Activated naive CD8-positive, alpha-beta T cell (primary cell): ENCODE measurements at regions not wholly inside any gene's neighbourhood (a gene's known extent, or its start where the extent isn't known, plus 50 kb on each side); places are given as distances from the start of the nearest gene placed in this dataset.

ENCODE experiments used
- H3K27ac Mint-ChIP-seq: one replicate; pipeline ENCODE4 v1.8.0; 2021; ENCODE audit warnings: mixed read lengths
- H3K27me3 Mint-ChIP-seq: one replicate; pipeline ENCODE4 v1.8.0; 2021; ENCODE audit warnings: mixed read lengths
- H3K36me3 Mint-ChIP-seq: one replicate; pipeline ENCODE4 v1.8.0; 2021; ENCODE audit warnings: mixed read lengths
- H3K4me1 Mint-ChIP-seq: one replicate; pipeline ENCODE4 v1.8.0; 2021; ENCODE audit warnings: low read depth, mixed read lengths
- H3K4me3 Mint-ChIP-seq: one replicate; pipeline ENCODE4 v1.8.0; 2021; ENCODE audit warnings: mild to moderate bottlenecking, mixed read lengths
- H3K9me3 Mint-ChIP-seq: one replicate; pipeline ENCODE4 v1.8.0; 2021; ENCODE audit warnings: low read depth, mixed read lengths

DNA sequence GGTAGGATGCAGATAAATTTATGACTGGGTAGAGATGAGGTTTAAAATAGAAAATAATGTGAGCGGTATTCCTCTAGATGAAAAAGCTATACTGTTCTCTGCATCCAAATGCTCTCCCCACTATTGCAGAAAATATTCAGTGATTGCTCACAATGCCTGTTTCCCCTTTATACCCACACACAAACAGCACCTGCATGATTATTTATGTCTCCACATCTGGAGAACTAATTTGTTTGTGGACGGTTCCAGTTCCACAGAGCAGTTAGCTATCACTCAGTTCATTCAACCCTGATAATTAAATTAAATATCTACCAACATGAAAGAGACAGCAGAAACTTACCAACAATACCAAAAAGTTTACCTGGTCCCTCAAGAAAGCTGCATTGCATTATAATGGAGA lies 800.0 kb downstream of the CDH11 start:
- Mint-ChIP-seq H3K4me3 (no peak overlapping the region), H3K27ac (no peak overlapping the region), H3K9me3 (peaks cover 6% of the 10 kb centered on the region), H3K4me1 (no peaks in the 10 kb centered on the region), H3K27me3 (no peaks in the 10 kb centered on the region), H3K36me3 (no peaks in the 10 kb centered on the region)

DNA sequence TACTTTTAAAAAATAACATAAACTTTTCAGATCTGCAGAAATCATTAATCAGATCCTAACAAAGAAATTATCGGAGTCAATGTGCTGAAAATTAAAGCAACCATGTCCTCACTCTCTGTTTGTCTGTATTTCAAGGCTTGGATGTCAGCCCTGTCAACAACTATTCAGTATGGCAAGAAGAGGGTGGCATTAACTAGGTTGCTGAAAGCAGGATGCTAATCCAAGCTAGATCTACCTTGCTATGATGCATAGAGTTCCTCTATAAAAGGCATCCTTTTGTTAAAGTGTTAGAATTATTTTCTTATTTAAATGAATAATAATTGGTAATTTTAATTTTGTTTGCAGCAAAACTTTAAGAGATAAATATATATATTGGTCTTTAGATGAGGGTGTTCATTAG lies 800.8 kb downstream of the CDH11 start:
- no peaks in the 10 kb centered on the region for H3K4me1 Mint-ChIP-seq
- H3K36me3 Mint-ChIP-seq: no peaks in the 10 kb centered on the region
- H3K9me3 Mint-ChIP-seq: peaks cover 12% of the 10 kb centered on the region
- no peak overlapping the region for H3K4me3 Mint-ChIP-seq
- no peak overlapping the region for H3K27ac Mint-ChIP-seq
- H3K27me3 Mint-ChIP-seq: no peaks in the 10 kb centered on the region

DNA sequence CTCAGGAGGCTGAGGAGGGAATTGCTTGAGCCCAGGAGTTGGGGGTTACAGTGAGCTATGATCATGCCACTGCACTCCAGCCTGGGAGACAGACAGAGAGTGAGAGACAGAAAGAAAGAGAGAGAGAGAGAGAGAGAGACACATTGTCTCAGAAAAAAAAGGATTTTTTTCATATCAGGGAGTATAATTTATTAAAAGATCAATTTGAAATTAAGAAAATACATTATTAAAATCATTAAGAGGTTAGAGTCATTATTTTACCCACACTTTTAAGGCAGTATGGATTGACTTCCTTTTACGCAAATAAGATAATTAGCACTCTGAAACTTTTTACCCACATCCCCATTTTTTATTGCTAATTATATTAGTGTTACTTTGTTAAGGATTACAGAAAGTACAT lies 804.3 kb downstream of the CDH11 start:
- Mint-ChIP-seq H3K27ac (no peak overlapping the region), H3K36me3 (no peaks in the 10 kb centered on the region), H3K4me3 (no peak overlapping the region), H3K4me1 (no peaks in the 10 kb centered on the region), H3K27me3 (no peaks in the 10 kb centered on the region), H3K9me3 (peaks cover 24% of the 10 kb centered on the region)

DNA sequence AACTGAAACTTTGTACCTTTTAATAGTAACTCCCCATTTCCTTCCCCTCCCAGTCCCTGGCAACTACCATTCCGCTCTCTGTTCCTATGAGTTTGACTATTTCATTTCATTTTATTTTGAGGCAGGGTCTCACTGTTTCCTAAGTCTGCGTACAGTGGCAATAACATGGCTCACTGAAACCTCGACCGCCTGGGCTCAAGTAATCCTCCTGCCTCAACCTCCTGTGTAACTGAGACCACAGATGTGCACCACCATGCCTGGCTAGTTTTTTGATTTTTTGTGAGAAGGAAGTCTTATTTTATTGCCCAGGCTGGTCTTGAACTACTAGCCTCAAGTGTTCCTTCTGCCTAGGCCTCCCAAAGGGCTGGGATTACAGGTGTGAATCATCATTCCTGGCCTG lies 808.1 kb downstream of the CDH11 start:
- Mint-ChIP-seq H3K36me3 (no peaks in the 10 kb centered on the region), H3K9me3 (peaks cover 39% of the 10 kb centered on the region), H3K27ac (no peak overlapping the region), H3K4me1 (no peaks in the 10 kb centered on the region), H3K27me3 (no peaks in the 10 kb centered on the region), H3K4me3 (no peak overlapping the region)

DNA sequence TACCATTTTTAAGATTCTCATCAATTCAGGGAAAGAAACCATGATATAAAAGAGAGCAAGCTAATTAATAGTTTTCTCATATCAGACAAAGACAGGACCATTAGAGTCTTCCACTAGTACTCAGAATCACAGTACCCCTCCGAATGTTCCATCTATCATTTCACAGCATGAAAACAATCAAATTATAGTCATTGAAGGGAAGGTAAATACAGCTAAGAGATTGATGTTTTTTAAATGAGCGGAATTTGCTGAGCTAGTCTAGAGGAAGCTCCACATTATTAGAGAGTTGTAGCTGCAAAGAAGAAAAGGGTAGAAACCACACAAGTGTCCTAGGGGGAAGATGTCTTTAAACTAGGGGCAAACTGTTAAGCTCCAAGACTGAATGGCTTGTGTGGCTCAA lies 808.9 kb downstream of the CDH11 start:
- Mint-ChIP-seq H3K36me3 (no peaks in the 10 kb centered on the region), H3K4me3 (no peak overlapping the region), H3K9me3 (peaks cover 41% of the 10 kb centered on the region), H3K27ac (no peak overlapping the region), H3K27me3 (no peaks in the 10 kb centered on the region), H3K4me1 (no peaks in the 10 kb centered on the region)

DNA sequence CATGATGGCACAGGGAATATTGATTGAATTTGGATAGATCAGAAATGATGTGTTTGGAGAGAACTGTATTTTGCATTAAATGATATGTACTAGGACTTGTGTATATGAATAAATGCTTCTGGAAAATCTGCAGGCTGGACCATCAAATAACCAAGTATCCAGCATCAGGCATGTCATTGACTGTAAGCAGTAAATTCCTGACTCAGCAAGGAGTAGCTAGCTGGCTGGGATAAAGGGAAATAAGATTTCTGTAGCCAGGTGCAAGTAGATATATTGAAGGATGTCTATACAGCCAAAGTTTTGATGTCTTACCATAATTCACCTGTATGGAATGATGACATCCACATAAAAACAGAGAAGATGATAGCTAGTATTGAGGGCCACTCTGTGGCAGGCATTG lies 809.6 kb downstream of the CDH11 start:
- H3K4me1 Mint-ChIP-seq: no peaks in the 10 kb centered on the region
- H3K27me3 Mint-ChIP-seq: no peaks in the 10 kb centered on the region
- no peaks in the 10 kb centered on the region for H3K36me3 Mint-ChIP-seq
- no peak overlapping the region for H3K4me3 Mint-ChIP-seq
- H3K9me3 Mint-ChIP-seq: peaks cover 41% of the 10 kb centered on the region
- H3K27ac Mint-ChIP-seq: no peak overlapping the region

DNA sequence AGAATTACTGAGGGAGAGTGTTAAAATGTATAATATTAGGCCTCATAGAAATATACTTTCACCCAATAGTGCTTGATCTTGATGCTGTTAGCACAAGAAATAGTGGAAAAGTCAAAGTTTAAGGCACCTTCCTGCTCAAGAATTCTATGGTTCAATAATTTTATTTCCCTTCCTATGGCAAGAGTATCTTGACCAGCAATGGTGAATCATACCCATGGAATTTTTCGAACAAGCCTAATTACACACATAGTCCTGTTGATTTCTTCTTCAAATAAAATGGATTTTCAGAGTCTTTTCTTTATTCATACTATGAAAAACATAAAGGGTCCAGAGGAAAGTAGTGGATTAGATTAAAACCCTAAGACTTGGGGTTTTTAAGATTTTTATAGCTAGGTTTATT lies 810.6 kb downstream of the CDH11 start:
- Mint-ChIP-seq H3K9me3 (peaks cover 37% of the 10 kb centered on the region), H3K27me3 (no peaks in the 10 kb centered on the region), H3K27ac (no peak overlapping the region), H3K4me1 (no peaks in the 10 kb centered on the region), H3K36me3 (no peaks in the 10 kb centered on the region), H3K4me3 (no peak overlapping the region)

DNA sequence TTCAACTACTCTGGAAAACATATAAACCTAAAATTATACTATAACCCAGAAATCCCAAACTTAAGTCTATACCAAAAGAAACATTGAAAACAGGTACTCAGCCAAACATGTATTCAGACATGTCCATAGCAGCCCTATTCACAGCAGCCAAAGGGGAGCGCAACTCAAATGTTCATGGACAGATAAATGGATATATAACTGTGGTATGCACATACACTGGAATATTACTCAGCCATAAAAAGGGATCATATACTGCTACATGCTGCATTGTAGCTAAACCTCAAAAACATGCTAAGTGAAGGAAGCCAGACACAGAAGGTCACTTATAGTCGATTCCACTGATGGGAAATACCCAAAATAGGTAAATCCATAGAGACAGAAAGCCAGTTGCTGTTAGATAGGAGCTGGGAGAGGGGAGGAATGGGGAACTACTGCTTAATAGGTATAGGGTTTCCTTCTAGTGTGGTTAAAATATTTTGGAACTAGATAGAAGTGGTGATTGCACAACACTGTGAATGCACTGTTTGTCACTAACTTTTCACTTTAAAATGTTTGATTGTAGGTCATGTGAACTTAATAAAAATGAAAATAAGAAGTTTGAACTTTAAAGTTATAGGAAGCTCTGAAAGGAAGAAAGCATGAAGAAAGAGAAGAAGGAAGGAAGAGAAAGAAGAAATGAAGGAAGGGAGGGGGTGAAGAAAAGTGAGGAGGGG lies 812.3 kb downstream of the CDH11 start:
- Mint-ChIP-seq H3K36me3 (no peaks in the 10 kb centered on the region), H3K27ac (no peak overlapping the region), H3K4me3 (no peak overlapping the region), H3K9me3 (peaks cover 28% of the 10 kb centered on the region), H3K27me3 (no peaks in the 10 kb centered on the region), H3K4me1 (no peaks in the 10 kb centered on the region)

DNA sequence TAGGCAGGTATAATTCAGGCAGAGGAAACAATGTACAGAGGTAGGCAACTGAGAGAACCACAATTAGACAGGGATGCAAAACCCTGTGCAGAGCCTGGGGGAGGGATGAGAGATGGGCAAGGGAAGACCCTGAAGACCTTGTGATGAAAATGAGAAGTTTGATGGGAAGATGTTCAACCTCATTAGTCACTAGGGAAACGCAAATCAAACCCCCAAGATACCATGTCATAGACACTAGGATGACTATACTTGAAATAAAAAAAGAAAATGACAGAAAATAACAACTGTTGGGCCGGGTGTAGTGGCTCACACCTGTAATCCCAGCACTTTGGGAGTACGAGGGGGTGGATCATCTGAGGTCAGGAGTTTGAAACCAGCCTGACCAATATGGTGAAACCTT lies 813.1 kb downstream of the CDH11 start:
- Mint-ChIP-seq H3K27ac (no peak overlapping the region), H3K36me3 (no peaks in the 10 kb centered on the region), H3K4me3 (no peak overlapping the region), H3K9me3 (peaks cover 31% of the 10 kb centered on the region), H3K4me1 (no peaks in the 10 kb centered on the region), H3K27me3 (no peaks in the 10 kb centered on the region)

DNA sequence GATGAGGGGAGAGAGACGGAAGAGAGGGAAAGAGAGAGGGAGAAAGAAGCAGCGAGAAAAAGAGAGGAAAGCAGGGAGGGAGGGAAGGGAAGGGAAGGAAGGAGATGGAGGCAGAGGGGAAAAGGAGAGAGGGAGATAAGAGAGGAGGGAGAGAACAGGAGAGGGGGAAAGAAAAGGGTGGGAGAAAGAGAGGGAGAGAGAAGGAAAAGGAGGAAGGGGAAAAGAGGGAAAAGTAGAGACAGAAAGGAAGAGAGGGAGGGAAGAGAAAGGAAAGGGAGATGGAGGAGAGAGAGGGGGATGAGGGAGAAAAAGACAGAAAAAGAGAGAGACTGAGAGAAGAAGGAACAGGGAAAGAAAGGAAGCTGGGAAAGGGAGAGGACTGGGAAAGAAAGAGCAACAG lies 814.4 kb downstream of the CDH11 start:
- H3K9me3 Mint-ChIP-seq: peaks cover 29% of the 10 kb centered on the region
- H3K4me3 Mint-ChIP-seq: no peak overlapping the region
- H3K36me3 Mint-ChIP-seq: no peaks in the 10 kb centered on the region
- no peaks in the 10 kb centered on the region for H3K4me1 Mint-ChIP-seq
- no peaks in the 10 kb centered on the region for H3K27me3 Mint-ChIP-seq
- no peak overlapping the region for H3K27ac Mint-ChIP-seq

DNA sequence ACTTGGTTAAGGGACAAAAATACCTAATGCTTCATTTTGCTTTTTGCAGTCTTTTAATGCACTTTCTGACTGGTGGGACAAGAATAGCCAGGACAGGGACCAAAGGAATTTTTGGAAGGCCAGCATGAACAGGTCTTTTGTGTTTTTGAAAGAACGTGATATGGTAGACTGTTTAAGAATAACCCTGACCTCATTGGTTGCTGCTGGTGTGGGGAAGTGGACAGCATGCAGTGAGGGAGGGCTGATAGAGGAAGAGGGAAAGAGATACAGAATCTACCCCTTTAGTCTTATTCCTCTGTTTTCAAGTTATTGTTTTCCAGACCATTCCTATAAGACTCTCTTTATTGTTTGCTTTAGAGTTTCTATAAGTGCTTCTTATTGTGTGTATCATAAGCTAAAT lies 816.2 kb downstream of the CDH11 start:
- H3K36me3 Mint-ChIP-seq: no peaks in the 10 kb centered on the region
- H3K4me3 Mint-ChIP-seq: no peak overlapping the region
- H3K4me1 Mint-ChIP-seq: no peaks in the 10 kb centered on the region
- no peak overlapping the region for H3K27ac Mint-ChIP-seq
- peaks cover 25% of the 10 kb centered on the region for H3K9me3 Mint-ChIP-seq
- no peaks in the 10 kb centered on the region for H3K27me3 Mint-ChIP-seq

DNA sequence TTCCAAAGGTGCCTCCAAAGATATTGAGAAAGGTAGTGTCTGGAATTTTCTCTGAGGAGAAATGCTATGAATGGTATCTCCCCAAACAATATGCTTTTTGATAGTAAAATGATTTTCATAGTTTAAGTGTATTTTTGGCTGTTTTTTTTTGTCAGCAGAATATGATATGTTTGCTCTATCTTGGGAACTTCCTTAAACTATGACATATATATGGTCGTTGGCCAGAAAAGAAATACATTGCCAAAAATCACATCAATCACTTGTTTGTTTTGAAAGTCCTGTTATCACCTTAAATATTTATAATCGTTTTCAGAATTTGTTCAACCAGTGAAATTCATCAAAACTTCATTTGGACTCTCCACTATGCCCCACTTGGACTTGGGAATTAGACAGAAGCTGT lies 816.9 kb downstream of the CDH11 start:
- Mint-ChIP-seq H3K27ac (no peak overlapping the region), H3K4me1 (no peaks in the 10 kb centered on the region), H3K27me3 (no peaks in the 10 kb centered on the region), H3K36me3 (no peaks in the 10 kb centered on the region), H3K9me3 (peaks cover 19% of the 10 kb centered on the region), H3K4me3 (no peak overlapping the region)

DNA sequence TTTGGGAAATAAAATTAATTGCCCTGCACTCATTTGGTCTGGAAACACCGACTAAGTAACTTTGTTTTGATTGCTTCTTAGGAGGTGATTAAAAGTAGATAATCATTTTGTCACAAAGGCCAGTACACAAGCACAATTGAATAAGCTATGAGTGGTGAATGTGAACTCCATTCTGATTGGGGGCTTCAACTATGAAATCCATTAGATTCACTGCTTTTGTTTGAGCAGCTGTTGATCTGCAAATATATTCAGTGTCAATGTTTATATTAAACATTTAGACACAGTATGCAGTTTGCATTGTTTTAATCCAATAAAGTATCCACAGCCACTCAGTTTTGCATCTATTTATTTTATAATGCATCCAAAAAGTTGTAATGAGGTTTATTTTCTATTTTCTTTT lies 817.5 kb downstream of the CDH11 start:
- H3K36me3 Mint-ChIP-seq: no peaks in the 10 kb centered on the region
- H3K4me3 Mint-ChIP-seq: no peak overlapping the region
- H3K27ac Mint-ChIP-seq: no peak overlapping the region
- H3K4me1 Mint-ChIP-seq: no peaks in the 10 kb centered on the region
- H3K27me3 Mint-ChIP-seq: no peaks in the 10 kb centered on the region
- H3K9me3 Mint-ChIP-seq: peaks cover 13% of the 10 kb centered on the region

DNA sequence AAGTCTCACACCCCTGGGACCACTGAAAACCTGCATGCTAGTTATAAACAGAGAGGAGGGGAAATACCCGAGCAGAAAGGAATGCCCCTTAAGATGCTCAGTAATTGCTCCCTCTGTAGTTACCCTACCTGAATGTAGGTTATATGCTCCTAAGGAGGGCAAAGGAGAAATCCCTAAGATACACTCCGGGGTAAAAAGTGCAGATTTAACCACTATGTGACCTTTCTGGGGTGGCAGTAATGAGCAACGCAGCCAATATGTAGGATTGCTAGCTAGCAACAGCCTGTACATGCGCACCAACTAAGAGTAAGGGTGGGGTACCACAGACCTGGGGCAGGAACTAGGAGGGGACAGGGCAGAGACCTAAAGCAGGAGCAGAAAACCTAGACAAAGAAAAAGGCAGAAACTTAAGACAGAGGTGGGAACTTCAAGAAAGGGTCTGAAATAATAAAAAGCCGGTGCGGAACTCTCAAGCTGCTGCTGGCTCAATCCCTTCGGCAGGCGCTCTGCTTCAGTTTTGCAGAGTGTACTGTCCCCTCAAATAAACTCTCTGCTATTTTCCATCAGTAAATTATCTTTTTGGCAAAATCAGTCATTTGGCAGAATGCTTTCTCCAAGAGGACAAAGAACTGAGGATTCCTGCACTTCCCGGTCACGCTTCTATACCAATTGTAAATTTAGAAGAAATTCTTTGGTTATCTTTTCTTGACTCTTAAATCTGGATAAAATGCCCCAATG lies 823.8 kb downstream of the CDH11 start:
- Mint-ChIP-seq H3K36me3 (no peaks in the 10 kb centered on the region), H3K9me3 (peaks cover 8% of the 10 kb centered on the region), H3K27me3 (no peaks in the 10 kb centered on the region), H3K27ac (no peak overlapping the region), H3K4me3 (no peak overlapping the region), H3K4me1 (no peaks in the 10 kb centered on the region)

DNA sequence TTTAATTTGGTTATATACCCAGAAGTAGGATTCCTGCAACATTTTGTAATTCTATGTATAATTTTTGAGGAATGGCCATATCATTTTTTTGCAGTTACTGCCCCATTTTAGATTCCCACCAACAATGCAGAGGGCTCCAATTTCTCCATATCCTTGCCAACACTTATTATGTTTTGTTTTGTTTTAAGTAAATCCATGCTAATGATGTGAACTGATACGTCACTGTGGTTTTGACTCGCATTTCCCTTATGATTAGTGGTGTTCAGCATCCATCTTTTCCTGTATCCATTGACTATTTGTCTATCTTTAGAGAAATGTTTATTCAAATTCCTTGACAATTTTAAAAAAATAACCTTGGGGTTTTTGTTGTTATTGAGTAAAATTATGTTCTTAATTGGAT lies 826.4 kb downstream of the CDH11 start:
- H3K4me1 Mint-ChIP-seq: no peaks in the 10 kb centered on the region

DNA sequence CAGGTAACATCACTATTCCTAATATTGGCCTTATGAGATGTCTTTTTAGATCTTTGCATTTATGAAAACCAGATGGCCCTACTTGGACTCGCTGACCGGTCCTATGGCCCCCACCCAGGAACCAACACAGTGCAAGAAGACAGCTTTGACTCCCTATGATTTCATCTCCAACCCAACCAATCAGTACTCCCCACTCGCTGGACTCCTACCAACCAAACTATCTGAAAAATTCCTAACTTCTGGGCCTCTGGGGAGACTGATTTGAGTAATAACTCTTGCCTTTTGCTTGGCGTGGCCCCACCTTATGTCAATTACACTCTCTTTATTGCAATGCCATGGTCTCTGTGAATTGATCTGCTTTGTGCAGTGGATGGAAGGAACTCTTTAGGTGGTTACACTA lies 828.9 kb downstream of the CDH11 start:
- no peak overlapping the region for H3K4me3 Mint-ChIP-seq
- H3K27ac Mint-ChIP-seq: no peak overlapping the region
- no peaks in the 10 kb centered on the region for H3K27me3 Mint-ChIP-seq
- peaks cover 22% of the 10 kb centered on the region for H3K9me3 Mint-ChIP-seq
- no peaks in the 10 kb centered on the region for H3K4me1 Mint-ChIP-seq
- no peaks in the 10 kb centered on the region for H3K36me3 Mint-ChIP-seq

More for the DNA sequence above, 826.4 kb downstream of the CDH11 start:
- Mint-ChIP-seq H3K4me3 (no peak overlapping the region), H3K9me3 (peaks cover 22% of the 10 kb centered on the region), H3K27ac (no peak overlapping the region), H3K36me3 (no peaks in the 10 kb centered on the region), H3K27me3 (no peaks in the 10 kb centered on the region)
